IPS-20b (cell line): ENCODE measurements at regions not wholly inside any gene's neighbourhood (a gene's known extent, or its start where the extent isn't known, plus 50 kb on each side); places are given as distances from the start of the nearest gene placed in this dataset.
"Not testable (repeated sequence)": the region's sequence is repeated elsewhere in the genome, so short reads cannot be mapped to it uniquely, and the experiment has no call there.

ENCODE experiments used
- H3K27ac ChIP-seq: one replicate; pipeline ENCODE4 v1.5.1; 2013; ENCODE audit warnings: low read length
- H3K27me3 ChIP-seq: 2 replicates; pipeline ENCODE4 v1.6.1; 2013; ENCODE audit warnings: mild to moderate bottlenecking, low read length, inconsistent platforms; ENCODE audit not compliant: insufficient read depth
- H3K36me3 ChIP-seq: 2 replicates; pipeline ENCODE4 v1.6.1; 2013; ENCODE audit warnings: low read depth, mild to moderate bottlenecking, inconsistent platforms, low read length, moderate library complexity; ENCODE audit not compliant: insufficient read depth
- H3K4me1 ChIP-seq: 2 replicates; pipeline ENCODE4 v1.6.1; 2013; ENCODE audit warnings: mild to moderate bottlenecking, control low read depth, inconsistent platforms, low read length, moderate library complexity; ENCODE audit not compliant: insufficient read depth
- H3K4me3 ChIP-seq: 2 replicates; pipeline ENCODE4 v1.5.1; 2013; ENCODE audit warnings: mild to moderate bottlenecking, low read length, inconsistent platforms
- H3K9ac ChIP-seq: 2 replicates; pipeline ENCODE4 v1.6.1; 2013; ENCODE audit warnings: low read depth, mild to moderate bottlenecking, inconsistent platforms, low read length, moderate library complexity
- H3K9me3 ChIP-seq: 2 replicates; pipeline ENCODE4 v1.6.1; 2013; ENCODE audit warnings: mild to moderate bottlenecking, low read depth, low read length, inconsistent platforms; ENCODE audit not compliant: insufficient read depth

DNA sequence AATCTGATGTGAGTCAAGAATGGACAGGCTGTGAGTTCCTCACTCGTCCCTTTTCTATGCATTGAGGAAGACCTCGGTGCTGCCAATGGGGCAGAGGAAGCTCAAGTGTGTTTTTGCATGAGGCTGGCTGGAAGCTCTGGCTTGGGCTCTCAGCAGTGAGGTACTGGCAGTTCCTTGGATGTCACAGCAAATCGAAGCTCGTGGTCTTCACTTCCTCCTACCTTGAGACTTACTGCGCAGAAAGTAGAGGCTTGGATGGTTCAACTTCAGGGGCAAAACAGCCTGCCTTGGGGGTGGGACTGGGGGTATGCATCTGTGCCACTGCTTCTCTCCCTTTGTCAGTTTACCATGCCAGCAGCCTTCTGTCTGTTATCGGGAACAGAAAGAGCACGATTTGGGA, 229.8 kb upstream of the PLGLB2 start:
- not testable (repeated sequence) for H3K9ac ChIP-seq, H3K4me1 ChIP-seq

DNA sequence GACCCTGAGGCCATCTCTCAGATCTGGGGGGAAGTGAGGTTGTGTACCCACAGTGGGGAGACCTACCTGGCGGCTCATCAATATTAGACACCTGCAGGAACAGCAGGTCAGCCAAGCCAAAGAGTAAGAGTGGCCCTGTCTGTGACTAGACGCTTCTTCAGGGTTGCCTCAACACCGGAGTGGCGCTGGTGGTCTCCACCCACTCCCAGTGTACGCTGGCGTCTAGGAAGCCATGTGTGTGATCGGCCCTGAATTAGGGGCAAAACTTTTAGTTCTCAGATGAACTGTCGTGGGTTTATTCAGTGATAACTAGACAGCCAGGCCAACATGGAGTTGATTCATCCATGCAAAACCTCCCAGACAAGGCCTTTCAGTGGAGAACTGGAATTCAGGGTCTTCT, 229.3 kb upstream of the PLGLB2 start:
- not testable (repeated sequence) for H3K9ac ChIP-seq, H3K4me1 ChIP-seq, H3K9me3 ChIP-seq, H3K27me3 ChIP-seq, H3K36me3 ChIP-seq, H3K4me3 ChIP-seq, H3K27ac ChIP-seq

More for the DNA sequence above, 229.8 kb upstream of the PLGLB2 start:
- not testable (repeated sequence) for H3K27me3 ChIP-seq, H3K36me3 ChIP-seq, H3K9me3 ChIP-seq, H3K27ac ChIP-seq, H3K4me3 ChIP-seq

DNA sequence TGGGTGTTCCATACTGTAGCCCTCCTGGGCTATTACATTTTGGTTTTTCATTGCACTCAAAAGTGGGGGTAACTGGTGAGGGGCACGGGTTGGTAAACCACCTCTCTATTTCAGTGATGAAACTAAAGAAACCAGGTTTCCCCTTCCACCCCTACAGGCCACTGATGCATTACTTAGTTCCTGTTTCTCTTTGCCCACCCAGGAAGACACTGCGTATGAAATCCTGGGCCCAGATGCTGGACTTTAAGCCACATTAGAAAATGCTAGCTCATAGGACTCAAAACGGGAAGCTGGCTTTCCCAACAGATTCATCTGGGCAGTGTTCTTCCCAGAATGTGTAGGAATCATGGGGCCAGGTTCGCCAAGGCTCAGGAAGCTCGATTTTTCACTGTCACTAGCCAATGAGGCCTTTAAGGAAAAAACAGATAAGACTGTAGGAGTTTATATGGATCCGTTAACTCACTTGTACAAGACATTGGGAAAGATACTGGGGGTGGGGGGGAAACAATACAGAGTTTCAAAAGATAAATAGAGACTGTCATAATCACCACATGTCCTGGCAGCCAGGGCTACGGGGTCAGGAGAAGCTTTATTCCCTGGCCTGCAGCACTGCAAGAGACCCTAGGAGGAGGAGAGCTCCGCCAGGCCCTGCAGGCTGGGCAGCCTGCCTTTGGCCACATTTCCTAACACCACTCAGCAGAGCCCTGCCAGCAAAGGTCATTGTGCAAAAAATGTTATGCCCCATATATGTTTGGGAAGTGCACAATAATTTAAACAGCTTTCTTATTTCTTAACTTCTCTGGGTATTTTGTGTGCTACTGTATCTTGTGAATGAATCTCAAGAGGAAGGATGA, 228.5 kb upstream of the PLGLB2 start:
- H3K27me3 ChIP-seq, H3K4me3 ChIP-seq, H3K27ac ChIP-seq, H3K9me3 ChIP-seq, H3K9ac ChIP-seq, H3K4me1 ChIP-seq, H3K36me3 ChIP-seq: not testable (repeated sequence)

- H3K27ac ChIP-seq, H3K36me3 ChIP-seq, H3K27me3 ChIP-seq, H3K9ac ChIP-seq, H3K9me3 ChIP-seq, H3K4me1 ChIP-seq, H3K4me3 ChIP-seq: not testable (repeated sequence)
These were observed 226.8 kb upstream of the PLGLB2 start for GRCh38 chr2:87521057-87521456.

GRCh38 chr2:87521489-87521888, 226.4 kb upstream of the PLGLB2 start:
- H3K27ac ChIP-seq, H3K9ac ChIP-seq, H3K4me3 ChIP-seq: not testable (repeated sequence)

GRCh38 chr2:87524619-87525188, 223.2 kb upstream of the PLGLB2 start:
- not testable (repeated sequence) for H3K4me1 ChIP-seq, H3K9me3 ChIP-seq, H3K4me3 ChIP-seq, H3K9ac ChIP-seq, H3K27ac ChIP-seq, H3K36me3 ChIP-seq, H3K27me3 ChIP-seq

More at GRCh38 chr2:87521489-87521888, 226.4 kb upstream of the PLGLB2 start:
- not testable (repeated sequence) for H3K4me1 ChIP-seq, H3K27me3 ChIP-seq, H3K36me3 ChIP-seq, H3K9me3 ChIP-seq

DNA sequence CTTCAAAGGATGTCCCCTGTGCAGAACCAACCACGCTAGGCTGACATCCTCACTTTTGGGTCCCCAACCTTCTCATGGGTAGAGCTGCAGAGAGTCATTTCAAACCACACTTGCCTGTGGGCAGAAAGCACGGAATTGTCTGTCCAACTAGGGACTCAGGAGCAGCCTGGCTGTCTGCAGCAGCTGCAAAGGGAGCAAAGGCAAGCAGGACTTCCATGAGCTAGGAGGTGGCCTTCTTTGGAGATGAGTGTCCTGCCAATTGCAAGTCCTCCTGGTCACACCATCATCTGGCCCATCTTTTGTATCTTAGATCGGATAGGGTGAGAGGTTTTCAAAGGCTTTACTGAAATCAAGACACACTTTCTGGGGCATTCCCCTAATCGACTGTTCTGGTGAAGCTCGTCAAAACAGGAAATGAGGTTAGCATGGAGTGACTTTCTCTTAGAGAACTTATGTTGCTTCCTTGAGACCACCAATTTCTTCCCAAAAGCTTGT, 222.3 kb upstream of the PLGLB2 start:
- H3K27me3 ChIP-seq, H3K36me3 ChIP-seq, H3K27ac ChIP-seq, H3K4me3 ChIP-seq, H3K9me3 ChIP-seq, H3K9ac ChIP-seq, H3K4me1 ChIP-seq: not testable (repeated sequence)

DNA sequence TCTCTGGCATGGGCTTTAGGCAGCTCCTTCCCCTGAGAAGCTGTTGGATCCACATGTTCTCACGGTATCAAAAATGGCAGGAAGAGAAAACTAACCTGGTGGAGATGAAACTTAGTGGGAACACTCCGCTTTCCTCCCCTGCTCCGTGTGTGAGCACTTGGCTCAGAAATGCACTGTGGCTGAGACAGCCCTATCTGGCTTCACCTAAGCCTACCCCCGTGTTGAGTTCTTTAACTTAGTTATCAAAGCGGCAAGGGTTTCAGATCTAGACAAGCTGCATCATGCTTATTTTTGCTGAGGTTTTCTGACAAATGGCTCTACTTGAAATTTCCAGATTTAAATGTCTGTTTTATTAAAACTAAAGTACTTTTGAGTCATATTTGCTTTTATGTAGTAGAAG, 221.6 kb upstream of the PLGLB2 start:
- H3K27ac ChIP-seq, H3K9me3 ChIP-seq, H3K9ac ChIP-seq, H3K27me3 ChIP-seq, H3K4me3 ChIP-seq, H3K36me3 ChIP-seq, H3K4me1 ChIP-seq: not testable (repeated sequence)

DNA sequence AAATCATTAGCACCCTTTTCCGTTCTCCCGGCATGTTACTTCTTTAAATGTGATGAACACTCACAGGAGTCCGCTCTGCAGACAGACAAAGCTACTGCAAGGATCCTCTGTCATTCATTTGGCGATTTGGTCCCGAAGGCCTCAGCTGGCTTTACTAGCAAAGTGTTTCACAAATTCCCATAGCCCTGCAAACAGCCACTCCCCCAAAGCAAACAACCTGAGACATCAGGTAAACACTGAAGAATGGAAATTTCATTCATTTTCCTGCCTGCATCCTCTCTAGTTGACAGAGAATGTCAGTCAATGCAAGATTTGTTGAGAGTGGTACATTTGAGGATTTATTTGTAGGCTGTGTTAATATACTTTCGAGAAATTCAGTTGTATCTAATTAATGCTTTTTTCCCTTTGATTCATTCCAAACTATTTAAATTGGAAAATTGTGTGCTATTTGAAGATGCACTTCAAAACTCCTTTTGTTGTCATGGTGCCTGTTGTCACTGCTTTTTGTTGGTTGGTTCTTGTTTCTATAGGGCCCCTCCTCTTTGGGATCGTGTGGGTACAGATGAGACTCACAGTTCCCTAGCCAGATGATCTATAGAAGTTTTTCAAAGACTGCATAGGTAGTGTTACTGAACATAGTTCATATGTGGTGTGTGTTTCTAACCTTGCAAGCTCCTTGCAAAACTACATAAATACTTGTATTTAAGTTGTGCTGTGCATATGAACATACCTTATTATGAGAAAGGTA, 215.7 kb upstream of the PLGLB2 start:
- not testable (repeated sequence) for H3K4me3 ChIP-seq, H3K27me3 ChIP-seq, H3K27ac ChIP-seq, H3K36me3 ChIP-seq, H3K9me3 ChIP-seq, H3K4me1 ChIP-seq, H3K9ac ChIP-seq

DNA sequence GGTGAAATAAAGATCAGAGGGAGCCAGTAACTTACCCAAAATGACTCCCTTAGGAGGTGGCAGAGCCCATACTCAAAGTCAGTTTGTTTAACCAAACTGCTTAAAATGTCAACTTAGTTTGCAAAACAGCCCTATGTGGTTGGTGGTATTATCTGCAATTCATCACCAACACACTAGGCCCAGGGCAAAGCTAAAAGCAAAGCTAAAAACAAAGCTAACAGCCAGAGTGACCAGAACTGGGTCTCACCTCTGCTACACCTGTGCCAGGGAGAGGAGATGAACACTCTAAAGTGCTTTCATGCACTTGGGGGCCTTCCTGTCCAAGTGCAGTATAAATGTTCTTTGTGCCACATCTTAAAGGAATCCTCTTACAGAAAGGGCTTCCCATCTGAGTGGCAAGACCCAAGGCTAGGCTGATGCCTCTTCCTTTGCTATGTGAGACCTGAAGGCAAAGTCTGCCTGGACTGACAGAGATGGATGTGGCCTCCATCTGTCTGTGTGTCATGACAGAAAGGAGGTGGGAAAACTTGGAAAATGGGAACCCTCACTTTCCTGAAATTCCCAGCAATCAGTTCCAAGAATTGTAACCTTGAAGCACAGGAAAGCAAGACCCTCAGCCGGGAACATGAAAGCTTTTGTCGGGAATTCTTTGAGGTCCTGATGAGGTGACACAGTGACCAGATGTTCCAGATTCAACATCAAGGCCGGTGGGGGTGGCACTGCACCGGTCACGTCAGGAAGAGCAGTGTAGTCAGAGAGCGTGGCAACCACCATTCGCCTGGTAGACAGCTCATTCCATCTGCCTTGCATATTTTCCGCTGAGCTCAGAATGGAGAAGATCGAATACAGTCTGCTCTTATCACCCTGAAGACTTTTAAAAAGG, 214.3 kb upstream of the PLGLB2 start:
- not testable (repeated sequence) for H3K4me1 ChIP-seq, H3K27ac ChIP-seq, H3K27me3 ChIP-seq, H3K4me3 ChIP-seq, H3K9ac ChIP-seq, H3K9me3 ChIP-seq, H3K36me3 ChIP-seq

GRCh38 chr2:87534273-87534889, 213.5 kb upstream of the PLGLB2 start:
- H3K4me3 ChIP-seq, H3K9ac ChIP-seq, H3K4me1 ChIP-seq, H3K36me3 ChIP-seq, H3K27ac ChIP-seq, H3K9me3 ChIP-seq, H3K27me3 ChIP-seq: not testable (repeated sequence)
